Naive thymus-derived CD8-positive, alpha-beta T cell (primary cell): ENCODE measurements at regions not wholly inside any gene's neighbourhood (a gene's known extent, or its start where the extent isn't known, plus 50 kb on each side); places are given as distances from the start of the nearest gene placed in this dataset.

Source experiments
- ATAC-seq, 2 donors: fragments of 150-1000 bp; cut with Tn5 transposase in 1 of 2; sonication (Bioruptor Pico), chemical (Tn5 transposase) in 1 of 2; 1 replicate in 1 of 2; 2 replicates in 1 of 2; pipeline ENCODE4 v1.10.0; 2021; ENCODE audit warnings: mild to moderate bottlenecking in 2 of 2, moderate library complexity in 2 of 2
- POLR2A ChIA-PET: fragments of 350-600 bp; sonication (Branson Sonifier 250); formaldehyde crosslinking; loops from one replicate; lab custom pipeline; 2021; ENCODE audit warnings: antibody characterized with exemption; lab: Charles Lee
- DNase-seq, 10 donors: peaks; one replicate each; pipeline versions ENCODE4 v3.0.0 to v3.0.0-alpha.2; 2020 to 2022
- H3K27ac Mint-ChIP-seq, 10 donors: one replicate each; pipeline ENCODE4 v1.8.0; 2020 to 2022; ENCODE audit warnings: mild to moderate bottlenecking in 10 of 10, mixed read lengths in 10 of 10, moderate library complexity in 4 of 10, inconsistent platforms in 1 of 10
- H3K27me3 Mint-ChIP-seq, 5 donors: one replicate each; pipeline ENCODE4 v1.8.0; 2021 to 2022; ENCODE audit warnings: mixed read lengths in 5 of 5
- H3K36me3 Mint-ChIP-seq, 3 donors: one replicate each; pipeline ENCODE4 v1.8.0; 2020 to 2022; ENCODE audit warnings: mixed read lengths in 3 of 3, mild to moderate bottlenecking in 2 of 3, inconsistent platforms in 1 of 3
- H3K4me1 Mint-ChIP-seq, 4 donors: one replicate each; pipeline ENCODE4 v1.8.0; 2021 to 2022; ENCODE audit warnings: mixed read lengths in 4 of 4
- H3K4me3 Mint-ChIP-seq, 10 donors: one replicate each; pipeline ENCODE4 v1.8.0; 2020 to 2022; ENCODE audit warnings: mild to moderate bottlenecking in 10 of 10, mixed read lengths in 10 of 10, moderate library complexity in 6 of 10, inconsistent platforms in 1 of 10
- H3K9me3 Mint-ChIP-seq, 9 donors: one replicate each; pipeline ENCODE4 v1.8.0; 2020 to 2022; ENCODE audit warnings: mixed read lengths in 9 of 9, mild to moderate bottlenecking in 3 of 9, inconsistent platforms in 1 of 9, moderate library complexity in 1 of 9

DNA sequence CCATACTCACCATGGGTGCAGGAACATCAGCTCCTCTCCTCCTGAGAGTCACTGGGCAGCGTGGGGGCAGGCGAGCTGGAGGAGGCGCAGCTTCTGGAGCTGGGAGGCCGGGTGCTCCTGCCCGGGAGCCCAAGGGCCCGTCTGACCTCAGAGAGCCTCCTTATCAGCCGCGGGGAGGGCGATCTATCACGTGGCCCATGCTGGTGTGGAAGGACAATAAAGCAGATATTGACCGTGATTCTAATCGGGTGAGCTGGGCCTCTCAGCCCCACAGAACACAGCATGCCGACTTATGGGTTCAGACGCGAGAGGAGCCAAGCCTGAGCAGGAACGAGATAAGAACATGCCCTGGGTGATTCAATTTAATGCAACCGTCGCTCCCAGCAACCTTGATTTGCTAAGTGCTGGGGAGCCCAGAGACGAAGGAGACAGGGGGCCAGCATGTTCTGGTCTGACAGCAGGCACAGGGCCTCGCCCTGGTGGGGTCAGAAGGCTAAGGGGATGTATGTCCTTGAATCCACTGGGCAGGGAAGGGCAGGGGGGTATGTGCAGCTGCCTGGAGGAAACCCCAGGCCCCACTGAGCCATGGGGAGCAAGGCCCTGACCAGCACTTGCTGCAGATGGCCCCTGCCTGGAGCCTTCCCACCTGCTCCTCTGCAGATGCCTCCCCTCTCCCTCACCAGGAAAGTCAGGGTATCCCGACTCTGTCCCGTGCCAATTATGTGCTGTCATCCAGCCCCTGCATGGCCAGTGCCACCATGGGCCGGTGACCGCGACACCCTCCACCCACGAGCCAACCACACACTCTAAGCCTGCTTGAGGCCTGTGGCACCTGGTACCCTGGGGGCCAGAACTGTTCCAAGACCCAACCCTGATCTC, 95.3 kb upstream of the RET start:
- H3K4me3 Mint-ChIP-seq = no peak overlapping the region
- no peaks in the 10 kb centered on the region for H3K36me3 Mint-ChIP-seq
- H3K27me3 Mint-ChIP-seq = no peaks in the 10 kb centered on the region
- POLR2A ChIA-PET = no interaction called here
- DNase-seq (no peak), ATAC-seq (no peak)
- H3K4me1 Mint-ChIP-seq = peaks cover 0 to 2% (median under 1%) of the 10 kb centered on the region in 4 donors
- peak overlapping the region in 1 of 10 donors; percentile 6 for H3K27ac Mint-ChIP-seq
- H3K9me3 Mint-ChIP-seq = no peaks in the 10 kb centered on the region

DNA sequence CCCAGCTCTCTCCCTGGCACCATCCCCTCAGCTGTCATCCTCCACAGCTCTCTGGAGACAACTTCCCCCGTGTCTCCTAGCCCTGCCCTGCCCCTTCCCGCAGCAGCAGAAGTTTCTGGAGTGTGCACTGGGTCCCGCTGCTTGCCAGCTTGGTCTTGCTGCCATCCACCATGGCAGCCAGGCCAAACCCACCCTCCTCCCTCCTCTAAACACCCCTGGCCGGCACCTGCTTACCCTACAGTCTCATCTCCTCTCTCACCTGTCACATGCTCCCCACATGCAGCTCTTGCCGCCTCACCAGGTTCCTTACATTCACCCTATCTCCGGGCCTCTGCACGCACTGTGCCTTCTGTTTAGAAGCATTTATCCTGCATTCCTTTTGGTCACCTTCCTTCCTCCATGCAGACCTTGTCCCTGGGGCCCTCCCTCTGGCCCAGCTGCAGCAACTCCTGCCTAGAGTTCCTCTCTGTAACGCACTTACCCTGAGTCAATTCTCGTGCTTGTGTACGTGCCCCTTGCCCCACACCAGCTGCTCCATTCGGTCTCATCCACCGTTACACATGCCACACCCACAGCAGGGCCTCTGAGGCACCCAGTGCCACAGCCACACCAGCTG, 93.9 kb upstream of the RET start:
- no peak overlapping the region for H3K4me3 Mint-ChIP-seq
- DNase-seq (no peak), ATAC-seq (no peak)
- POLR2A ChIA-PET = no interaction called here
- peaks cover 0 to 16% (median 6%) of the 10 kb centered on the region in 4 donors for H3K4me1 Mint-ChIP-seq
- H3K9me3 Mint-ChIP-seq = no peaks in the 10 kb centered on the region
- H3K27ac Mint-ChIP-seq = no peak overlapping the region
- H3K27me3 Mint-ChIP-seq = no peaks in the 10 kb centered on the region
- H3K36me3 Mint-ChIP-seq = no peaks in the 10 kb centered on the region

DNA sequence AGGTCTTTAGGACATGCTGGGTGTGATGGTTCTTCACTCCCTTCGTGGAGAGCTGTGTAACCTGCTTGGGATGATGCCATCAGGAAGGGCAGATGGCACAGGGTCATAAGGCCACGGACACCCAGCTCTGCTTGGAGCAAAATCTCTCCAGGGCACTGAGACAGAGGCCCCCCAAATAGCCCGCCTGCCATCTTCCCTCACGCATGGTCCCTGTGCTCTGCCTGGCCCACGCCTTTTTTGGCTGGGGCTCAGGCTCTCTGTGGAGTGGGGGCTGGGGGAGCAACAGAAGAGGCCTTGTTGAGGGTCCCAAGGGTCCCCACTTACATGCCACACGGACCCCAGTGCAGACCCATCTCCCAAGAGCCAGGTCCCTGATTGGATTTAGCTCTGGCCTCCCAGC, 93.3 kb upstream of the RET start:
- H3K4me3 Mint-ChIP-seq = no peak overlapping the region
- H3K4me1 Mint-ChIP-seq = peaks cover 0 to 16% (median 6%) of the 10 kb centered on the region in 4 donors
- POLR2A ChIA-PET = no interaction called here
- H3K36me3 Mint-ChIP-seq = no peaks in the 10 kb centered on the region
- no peaks in the 10 kb centered on the region for H3K27me3 Mint-ChIP-seq
- H3K9me3 Mint-ChIP-seq = no peaks in the 10 kb centered on the region
- no peak for DNase-seq
- no peak for ATAC-seq
- no peak overlapping the region for H3K27ac Mint-ChIP-seq

DNA sequence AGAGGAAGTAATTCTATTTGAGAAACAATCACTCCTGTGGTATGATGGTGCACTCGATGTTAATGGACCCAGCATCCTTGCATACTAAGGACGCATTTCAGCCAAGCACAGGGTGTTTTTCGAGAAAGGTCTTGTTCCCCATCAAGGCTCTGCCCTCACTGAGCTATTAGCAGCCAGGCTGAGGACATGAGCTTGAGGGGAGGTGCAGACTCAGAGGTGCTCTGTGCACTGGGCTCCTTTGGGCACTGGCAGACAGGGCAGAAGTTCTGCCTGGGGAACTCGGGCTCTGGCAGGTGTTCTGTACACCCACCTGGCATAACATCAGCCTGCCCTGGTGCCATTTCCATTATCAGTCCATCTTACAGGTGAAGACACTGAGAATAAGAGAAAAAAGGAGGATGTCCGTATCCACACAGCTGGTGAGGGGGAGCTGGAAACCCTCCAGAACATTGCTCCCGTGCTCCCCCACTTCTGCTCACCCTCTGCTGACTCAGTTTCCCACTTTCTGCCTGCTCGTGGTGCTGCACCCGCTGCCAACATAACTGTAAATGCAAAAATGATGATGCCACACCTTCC, 92.7 kb upstream of the RET start:
- ATAC-seq (no peak), DNase-seq (no peak)
- H3K9me3 Mint-ChIP-seq = no peaks in the 10 kb centered on the region
- H3K27ac Mint-ChIP-seq = no peak overlapping the region
- peaks cover 3 to 19% (median 10%) of the 10 kb centered on the region in 4 donors for H3K4me1 Mint-ChIP-seq
- H3K36me3 Mint-ChIP-seq = no peaks in the 10 kb centered on the region
- H3K27me3 Mint-ChIP-seq = no peaks in the 10 kb centered on the region
- H3K4me3 Mint-ChIP-seq = no peak overlapping the region
- POLR2A ChIA-PET = no interaction called here

DNA sequence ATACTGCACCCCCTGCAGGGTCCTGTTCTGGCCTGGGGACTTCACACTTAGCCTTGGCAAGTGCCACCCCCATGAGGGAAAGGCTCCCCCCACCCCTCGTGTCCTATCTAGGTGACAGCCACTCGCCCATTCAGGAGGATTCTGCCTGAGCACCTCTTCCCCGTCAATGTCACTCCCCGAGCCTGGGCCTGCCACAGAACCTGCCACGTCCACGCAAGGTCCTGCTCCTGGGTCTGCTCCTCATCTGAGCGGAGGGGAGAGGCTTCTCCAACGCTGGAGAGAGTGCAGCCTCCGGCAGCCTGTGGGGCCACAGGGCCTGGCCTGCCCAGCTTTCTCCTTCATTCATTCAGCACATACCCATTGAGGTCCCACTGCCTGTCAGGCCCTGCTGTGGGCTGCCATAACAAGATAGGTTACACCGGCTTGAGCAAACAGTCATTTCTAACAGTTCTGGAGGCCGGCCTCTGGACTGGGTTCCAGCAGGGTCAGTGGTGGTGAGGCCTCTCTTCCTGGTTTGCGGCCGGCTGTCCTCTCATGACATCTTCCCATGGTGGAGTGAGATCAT, 92.0 kb upstream of the RET start:
- DNase-seq (peak in 1 of 10 donors; percentile 40), ATAC-seq (no peak)
- no peaks in the 10 kb centered on the region for H3K9me3 Mint-ChIP-seq
- no peaks in the 10 kb centered on the region for H3K36me3 Mint-ChIP-seq
- no peak overlapping the region for H3K4me3 Mint-ChIP-seq
- H3K4me1 Mint-ChIP-seq = peaks cover 5 to 24% (median 13%) of the 10 kb centered on the region in 4 donors
- H3K27ac Mint-ChIP-seq = no peak overlapping the region
- POLR2A ChIA-PET = no interaction called here
- no peaks in the 10 kb centered on the region for H3K27me3 Mint-ChIP-seq

DNA sequence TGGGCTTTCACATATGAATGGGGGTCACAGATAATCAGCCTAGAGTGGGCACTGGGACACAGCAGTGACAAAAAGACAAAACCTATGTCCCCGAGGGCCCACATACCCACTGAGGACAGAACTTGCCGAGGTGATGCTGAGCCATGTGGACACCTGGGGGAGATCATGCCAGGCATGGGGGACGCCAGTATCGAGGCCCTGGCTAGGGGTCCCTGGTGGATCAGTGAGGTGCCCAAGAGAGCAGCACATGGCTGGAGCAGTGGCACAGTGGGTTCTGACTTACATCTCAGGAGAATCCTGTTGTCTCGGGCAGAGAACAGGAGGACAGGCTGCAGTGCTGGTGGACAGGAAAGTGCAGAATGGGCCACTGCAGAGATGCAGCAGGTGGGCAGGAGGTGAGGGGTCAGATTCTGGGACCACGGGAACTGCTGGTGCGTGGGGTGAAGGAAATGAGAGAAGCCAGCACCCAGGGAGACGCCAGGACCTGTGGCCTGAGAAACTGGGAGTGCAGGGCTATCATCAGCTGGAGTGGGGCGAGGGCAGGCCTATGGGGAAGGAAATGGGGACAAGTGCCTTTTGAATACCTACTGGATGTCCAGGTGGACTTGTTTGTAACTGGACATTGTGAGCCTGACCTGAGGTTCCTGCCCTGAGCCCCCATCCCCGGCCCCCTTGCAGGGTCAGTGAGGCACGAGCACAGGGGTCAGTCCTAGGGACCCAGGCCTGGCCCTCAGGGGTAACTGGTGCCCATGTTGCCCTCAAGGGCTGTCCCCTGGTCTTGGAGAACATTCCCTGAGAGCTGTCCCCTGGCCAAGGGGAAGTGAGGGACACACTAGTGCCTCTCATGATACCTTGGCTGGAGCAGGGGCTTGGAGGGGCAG, 91.2 kb upstream of the RET start:
- peaks cover 7 to 30% (median 16%) of the 10 kb centered on the region in 4 donors for H3K4me1 Mint-ChIP-seq
- DNase-seq = no peak
- H3K9me3 Mint-ChIP-seq = no peaks in the 10 kb centered on the region
- ATAC-seq = no peak
- H3K4me3 Mint-ChIP-seq = no peak overlapping the region
- peak overlapping the region in 1 of 10 donors; percentile 52 for H3K27ac Mint-ChIP-seq
- no peaks in the 10 kb centered on the region for H3K27me3 Mint-ChIP-seq
- H3K36me3 Mint-ChIP-seq = no peaks in the 10 kb centered on the region
- POLR2A ChIA-PET = no interaction called here

DNA sequence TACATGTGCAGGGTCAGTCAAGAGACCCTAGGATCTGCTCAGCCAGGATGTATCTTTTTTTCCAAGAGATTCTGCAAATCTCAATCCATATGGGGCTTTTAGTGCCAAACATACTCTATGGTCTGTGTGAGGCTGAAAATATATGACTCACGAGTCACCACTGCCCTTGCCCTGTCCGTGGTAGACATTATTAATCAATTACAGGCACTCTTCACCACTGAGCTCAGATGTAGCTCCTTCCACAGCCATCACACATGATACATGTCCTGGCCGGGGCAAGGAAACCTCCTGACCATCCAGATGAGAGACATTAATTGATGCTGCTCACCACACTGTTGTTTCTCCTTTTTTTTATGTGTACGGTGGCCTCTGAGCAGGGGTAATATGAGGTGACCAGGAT, 90.2 kb upstream of the RET start:
- Mint-ChIP-seq H3K27me3 (no peaks in the 10 kb centered on the region), H3K27ac (peak overlapping the region in 4 of 10 donors; percentile 22 to 80 (median 53)), H3K36me3 (no peaks in the 10 kb centered on the region), H3K9me3 (no peaks in the 10 kb centered on the region), H3K4me1 (peaks cover 7 to 31% (median 18%) of the 10 kb centered on the region in 4 donors), H3K4me3 (no peak overlapping the region)
- POLR2A ChIA-PET = no interaction called here
- ATAC-seq = no peak
- DNase-seq = no peak

DNA sequence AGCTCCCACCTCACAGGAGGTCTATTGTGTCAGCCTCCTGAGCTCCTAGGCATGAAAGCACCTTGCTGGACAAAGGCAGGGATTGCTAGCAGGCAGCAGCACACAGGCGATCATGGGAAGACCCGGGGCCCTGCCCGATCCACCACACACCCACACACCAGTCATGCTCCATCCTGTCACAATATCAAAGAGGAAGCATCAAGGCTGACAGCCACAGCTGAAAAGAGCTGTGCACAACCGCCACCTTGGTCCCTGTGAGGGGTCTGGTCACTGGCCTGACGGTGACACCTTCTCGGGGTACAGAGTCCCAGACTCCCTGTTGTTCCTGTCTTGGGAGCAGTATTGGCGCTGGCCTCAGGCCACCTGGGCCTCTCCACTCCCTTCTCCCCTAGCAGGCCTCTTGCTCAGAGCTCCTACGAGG, 89.7 kb upstream of the RET start:
- H3K9me3 Mint-ChIP-seq = no peaks in the 10 kb centered on the region
- DNase-seq = no peak
- no peaks in the 10 kb centered on the region for H3K27me3 Mint-ChIP-seq
- peak overlapping the region in 6 of 10 donors; percentile 11 to 80 (median 38) for H3K27ac Mint-ChIP-seq
- H3K36me3 Mint-ChIP-seq = no peaks in the 10 kb centered on the region
- no peak overlapping the region for H3K4me3 Mint-ChIP-seq
- POLR2A ChIA-PET = no interaction called here
- peaks cover 7 to 31% (median 18%) of the 10 kb centered on the region in 4 donors for H3K4me1 Mint-ChIP-seq
- peak in 1 of 2 donors; percentile 22 for ATAC-seq

DNA sequence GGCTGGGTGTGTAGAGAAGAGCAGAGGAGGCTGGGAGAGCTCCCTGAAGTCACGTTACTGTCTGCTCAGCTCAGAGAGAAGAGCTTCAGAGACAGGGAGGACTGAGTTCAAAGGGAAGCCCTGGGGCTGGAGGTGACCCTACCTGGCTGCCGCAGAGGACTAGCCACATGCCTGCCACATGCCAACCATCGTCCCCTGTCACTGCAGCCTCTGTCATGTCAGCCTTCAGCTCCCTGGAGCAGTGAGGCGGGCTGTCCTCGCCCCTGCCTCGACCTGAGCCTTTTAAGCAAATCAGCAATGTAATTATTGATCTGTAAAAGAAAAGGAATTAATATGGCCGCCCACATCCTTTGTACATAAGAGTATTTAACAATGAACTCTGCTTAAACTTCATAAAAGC, 89.3 kb upstream of the RET start:
- no peak for DNase-seq
- H3K27me3 Mint-ChIP-seq = no peaks in the 10 kb centered on the region
- POLR2A ChIA-PET = no interaction called here
- no peak for ATAC-seq
- no peaks in the 10 kb centered on the region for H3K36me3 Mint-ChIP-seq
- H3K9me3 Mint-ChIP-seq = no peaks in the 10 kb centered on the region
- H3K4me1 Mint-ChIP-seq = peaks cover 7 to 31% (median 18%) of the 10 kb centered on the region in 4 donors
- H3K4me3 Mint-ChIP-seq = no peak overlapping the region
- peak overlapping the region in 2 of 10 donors; percentile 38 to 61 for H3K27ac Mint-ChIP-seq

DNA sequence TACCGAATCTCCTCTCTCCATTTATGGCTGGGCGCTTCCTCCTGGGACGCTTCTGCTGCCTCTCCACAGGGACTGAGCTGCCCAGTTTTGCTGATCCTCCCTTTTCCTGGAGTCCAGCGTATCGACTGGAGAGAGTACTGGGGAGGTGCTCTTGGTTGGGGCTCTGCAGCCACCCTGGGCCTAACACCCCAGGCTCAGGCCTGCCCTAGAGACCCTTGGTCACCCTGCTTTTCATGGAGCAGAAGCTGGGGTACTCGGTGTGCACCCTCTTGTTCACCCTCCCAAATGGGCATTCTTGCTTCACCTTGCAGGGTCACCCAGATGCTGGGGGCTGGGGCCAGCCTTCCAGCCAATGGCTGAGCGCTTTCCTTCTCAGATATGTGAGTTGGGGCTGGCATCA, 88.8 kb upstream of the RET start:
- no peaks in the 10 kb centered on the region for H3K9me3 Mint-ChIP-seq
- no peak overlapping the region for H3K4me3 Mint-ChIP-seq
- POLR2A ChIA-PET = no interaction called here
- H3K4me1 Mint-ChIP-seq = peaks cover 7 to 31% (median 18%) of the 10 kb centered on the region in 4 donors
- no peaks in the 10 kb centered on the region for H3K36me3 Mint-ChIP-seq
- no peaks in the 10 kb centered on the region for H3K27me3 Mint-ChIP-seq
- H3K27ac Mint-ChIP-seq = peak overlapping the region in 2 of 10 donors; percentile 34 to 61
- ATAC-seq (no peak), DNase-seq (no peak)

DNA sequence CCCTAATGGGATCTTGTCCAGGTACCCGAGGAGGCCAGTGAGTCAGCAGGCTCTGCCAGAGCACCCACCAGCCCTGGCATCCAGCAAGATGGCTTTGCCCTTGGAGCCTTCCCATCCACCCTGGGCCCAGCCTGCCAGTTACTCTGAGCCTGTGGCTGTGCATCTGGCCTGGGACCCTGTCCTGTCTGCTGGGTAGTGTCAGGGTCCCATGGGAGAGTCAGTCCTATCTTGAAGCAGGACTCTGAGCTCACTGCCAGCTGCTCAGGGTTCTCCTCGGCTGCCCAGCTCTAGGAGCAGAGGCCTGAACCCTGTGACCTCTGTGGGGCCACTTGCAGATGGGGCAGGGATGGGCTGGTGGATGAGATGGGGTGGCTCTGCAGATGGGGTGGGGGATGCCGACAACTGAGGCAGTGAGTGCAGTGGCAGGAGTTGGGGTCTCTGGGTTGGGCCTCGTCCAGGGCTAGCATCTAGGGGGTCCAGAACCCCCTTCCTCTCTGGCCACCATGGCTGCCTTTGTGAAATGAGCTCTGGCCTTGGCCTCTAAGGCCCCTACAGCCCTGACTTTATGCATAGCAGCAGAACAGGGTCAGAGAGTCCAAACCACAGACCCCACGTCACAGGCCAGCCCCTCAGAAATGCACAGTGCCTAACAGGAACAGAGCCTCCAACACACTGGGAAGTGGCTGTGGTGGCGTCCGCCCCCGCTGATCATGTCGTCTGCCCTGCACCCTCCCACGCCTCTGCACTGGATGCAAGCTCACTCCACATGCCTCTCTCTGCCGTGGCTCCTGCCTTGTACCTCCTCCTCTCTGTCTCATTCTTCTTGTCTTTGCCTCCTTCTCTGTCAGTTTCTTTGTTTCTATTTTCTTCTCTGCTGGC, 88.1 kb upstream of the RET start:
- Mint-ChIP-seq H3K4me3 (peak overlapping the region in 8 of 10 donors; percentile 11 to 58 (median 43)), H3K9me3 (no peaks in the 10 kb centered on the region), H3K36me3 (no peaks in the 10 kb centered on the region), H3K27ac (peak overlapping the region in 6 of 10 donors; percentile 2 to 63 (median 34)), H3K27me3 (no peaks in the 10 kb centered on the region), H3K4me1 (peaks cover 7 to 31% (median 18%) of the 10 kb centered on the region in 4 donors)
- DNase-seq (peak in 3 of 10 donors; percentile 23 to 29 (median 25)), ATAC-seq (peak in 1 of 2 donors; percentile 80)
- POLR2A ChIA-PET = no interaction called here
